Endothelial cell (in vitro differentiated cells): ENCODE measurements at regions not wholly inside any gene's neighbourhood (a gene's known extent, or its start where the extent isn't known, plus 50 kb on each side); places are given as distances from the start of the nearest gene placed in this dataset.

Experiments
- DNase-seq: peaks from one replicate; pipeline ENCODE4 v3.0.0; 2021; ENCODE audit warnings: low spot score
- H3K27ac Mint-ChIP-seq: one replicate; pipeline ENCODE4 v1.8.0; 2021; ENCODE audit warnings: mixed read lengths, inconsistent platforms; ENCODE audit not compliant: unreplicated experiment
- H3K27me3 Mint-ChIP-seq: one replicate; pipeline ENCODE4 v1.8.0; 2021; ENCODE audit warnings: mild to moderate bottlenecking, moderate library complexity, mixed read lengths, inconsistent platforms; ENCODE audit not compliant: unreplicated experiment
- H3K36me3 Mint-ChIP-seq: one replicate; pipeline ENCODE4 v1.8.0; 2021; ENCODE audit warnings: mild to moderate bottlenecking, low read depth, mixed read lengths, inconsistent platforms; ENCODE audit not compliant: unreplicated experiment
- H3K4me1 Mint-ChIP-seq: one replicate; pipeline ENCODE4 v1.8.0; 2021; ENCODE audit warnings: mild to moderate bottlenecking, mixed read lengths, inconsistent platforms; ENCODE audit not compliant: unreplicated experiment
- H3K4me3 Mint-ChIP-seq: one replicate; pipeline ENCODE4 v1.8.0; 2021; ENCODE audit warnings: mild to moderate bottlenecking, mixed read lengths, inconsistent platforms; ENCODE audit not compliant: unreplicated experiment
- H3K9me3 Mint-ChIP-seq: one replicate; pipeline ENCODE4 v1.8.0; 2021; ENCODE audit warnings: mixed read lengths, inconsistent platforms; ENCODE audit not compliant: unreplicated experiment
- TF ChIP-seq, protein P1 (sequence below): fragments of 200-600 bp; sonication (generic); IDR thresholded peaks from one replicate; pipeline ENCODE4 v1.5.0; 2021; ENCODE audit warnings: antibody characterized with exemption; ENCODE audit not compliant: unreplicated experiment

GRCh38 chr1:218872928-218873327 lies 300.8 kb upstream of the LYPLAL1 start:
- Mint-ChIP-seq H3K4me1 (peaks cover 5% of the 10 kb centered on the region), H3K4me3 (no peak overlapping the region), H3K36me3 (no peaks in the 10 kb centered on the region), H3K27ac (no peak overlapping the region), H3K27me3 (peaks cover 2% of the 10 kb centered on the region), H3K9me3 (no peaks in the 10 kb centered on the region)
- no peak for DNase-seq
- TF ChIP-seq, protein P1, sequence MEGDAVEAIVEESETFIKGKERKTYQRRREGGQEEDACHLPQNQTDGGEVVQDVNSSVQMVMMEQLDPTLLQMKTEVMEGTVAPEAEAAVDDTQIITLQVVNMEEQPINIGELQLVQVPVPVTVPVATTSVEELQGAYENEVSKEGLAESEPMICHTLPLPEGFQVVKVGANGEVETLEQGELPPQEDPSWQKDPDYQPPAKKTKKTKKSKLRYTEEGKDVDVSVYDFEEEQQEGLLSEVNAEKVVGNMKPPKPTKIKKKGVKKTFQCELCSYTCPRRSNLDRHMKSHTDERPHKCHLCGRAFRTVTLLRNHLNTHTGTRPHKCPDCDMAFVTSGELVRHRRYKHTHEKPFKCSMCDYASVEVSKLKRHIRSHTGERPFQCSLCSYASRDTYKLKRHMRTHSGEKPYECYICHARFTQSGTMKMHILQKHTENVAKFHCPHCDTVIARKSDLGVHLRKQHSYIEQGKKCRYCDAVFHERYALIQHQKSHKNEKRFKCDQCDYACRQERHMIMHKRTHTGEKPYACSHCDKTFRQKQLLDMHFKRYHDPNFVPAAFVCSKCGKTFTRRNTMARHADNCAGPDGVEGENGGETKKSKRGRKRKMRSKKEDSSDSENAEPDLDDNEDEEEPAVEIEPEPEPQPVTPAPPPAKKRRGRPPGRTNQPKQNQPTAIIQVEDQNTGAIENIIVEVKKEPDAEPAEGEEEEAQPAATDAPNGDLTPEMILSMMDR, result no peak

DNA sequence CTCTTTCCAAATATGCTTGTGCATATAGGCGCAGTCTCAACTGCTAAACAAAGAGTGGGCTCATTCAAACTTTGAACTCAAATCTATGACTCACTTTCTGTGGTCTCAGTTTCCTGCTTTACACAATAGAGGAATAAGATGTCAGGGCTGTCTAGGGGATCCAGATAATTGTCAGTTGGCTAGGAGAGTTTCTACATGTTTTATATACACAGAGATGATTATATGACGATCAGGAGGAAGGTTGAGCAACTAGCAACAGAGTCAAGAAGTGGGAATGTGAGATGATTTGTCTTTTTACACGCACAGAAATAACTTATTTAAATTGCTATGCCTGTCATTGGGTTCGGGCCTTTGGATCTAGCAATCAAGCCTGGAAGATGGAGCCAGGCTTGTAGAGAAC lies 299.4 kb upstream of the LYPLAL1 start:
- TF ChIP-seq, protein P1, result no peak
- Mint-ChIP-seq H3K36me3 (no peaks in the 10 kb centered on the region), H3K4me1 (peaks cover 5% of the 10 kb centered on the region), H3K27ac (peak overlapping the region; percentile 45), H3K4me3 (no peak overlapping the region), H3K27me3 (peaks cover 2% of the 10 kb centered on the region), H3K9me3 (no peaks in the 10 kb centered on the region)
- DNase-seq, result no peak

DNA sequence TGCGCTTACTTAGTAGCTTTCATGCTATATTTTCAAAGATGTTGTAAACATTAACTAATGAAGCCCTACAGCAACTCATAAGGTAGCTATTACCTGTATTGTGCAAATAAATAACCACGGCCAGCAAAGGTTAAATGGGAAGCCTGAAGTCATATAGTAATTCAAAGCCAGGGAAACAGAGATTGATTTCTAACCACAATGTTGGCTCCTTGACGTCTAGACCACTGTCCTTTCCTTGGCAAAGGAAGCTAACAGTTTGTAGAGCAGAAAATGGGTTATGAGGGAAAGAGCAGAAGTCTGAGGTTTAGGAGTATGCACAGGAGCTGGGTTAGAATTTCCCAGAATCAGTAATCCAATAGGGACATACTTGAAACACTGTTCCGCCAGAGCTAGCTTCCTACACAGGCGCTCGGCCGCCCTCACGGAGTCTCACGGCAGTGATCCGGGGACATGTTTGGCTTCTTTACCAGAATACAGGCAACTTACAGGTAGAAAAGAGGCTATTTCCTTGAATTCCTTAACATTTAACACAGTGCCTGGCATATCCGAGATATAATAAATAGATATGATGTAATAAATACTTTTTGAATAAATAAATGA lies 298.8 kb upstream of the LYPLAL1 start:
- H3K9me3 Mint-ChIP-seq, result no peaks in the 10 kb centered on the region
- no peak overlapping the region for H3K27ac Mint-ChIP-seq
- no peaks in the 10 kb centered on the region for H3K36me3 Mint-ChIP-seq
- H3K4me3 Mint-ChIP-seq, result no peak overlapping the region
- peaks cover 2% of the 10 kb centered on the region for H3K27me3 Mint-ChIP-seq
- TF ChIP-seq, protein P1, result no peak
- DNase-seq, result no peak
- H3K4me1 Mint-ChIP-seq, result peaks cover 5% of the 10 kb centered on the region

GRCh38 chr1:218878369-218878768 lies 295.3 kb upstream of the LYPLAL1 start:
- TF ChIP-seq, protein P1, result no peak
- Mint-ChIP-seq H3K9me3 (no peaks in the 10 kb centered on the region), H3K4me1 (peaks cover 5% of the 10 kb centered on the region), H3K27ac (no peak overlapping the region), H3K4me3 (no peak overlapping the region), H3K27me3 (peaks cover under 1% of the 10 kb centered on the region), H3K36me3 (no peaks in the 10 kb centered on the region)
- no peak for DNase-seq

DNA sequence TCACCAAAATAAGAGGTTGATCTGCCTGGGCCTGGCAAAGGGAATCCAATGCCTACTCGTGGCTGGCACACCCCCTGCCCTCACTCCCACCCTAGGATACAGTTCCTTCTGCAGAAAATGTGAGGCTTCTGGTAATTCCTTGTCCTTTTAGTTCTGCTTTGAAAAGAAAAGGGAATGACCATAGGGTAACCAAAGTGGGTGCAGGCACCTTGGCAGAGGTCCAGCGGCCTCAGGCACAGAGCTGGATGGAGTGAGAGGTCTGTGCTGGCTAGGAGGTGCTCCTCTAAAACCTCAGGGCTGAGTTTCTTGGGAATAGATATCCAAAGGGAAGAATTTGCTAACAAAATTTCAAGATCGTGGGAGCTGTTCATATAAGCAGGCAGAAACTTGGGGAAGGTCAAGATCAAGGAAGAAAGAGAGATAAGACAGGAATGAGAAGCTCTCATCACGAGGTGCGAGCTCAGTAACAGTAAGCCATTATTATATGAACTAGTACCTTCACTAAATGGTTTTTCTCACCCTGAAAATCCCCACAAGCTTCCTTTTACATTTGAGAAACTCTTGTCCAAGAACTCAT lies 293.1 kb upstream of the LYPLAL1 start:
- H3K4me3 Mint-ChIP-seq, result no peak overlapping the region

More for the DNA sequence above, 293.1 kb upstream of the LYPLAL1 start:
- no peak overlapping the region for H3K27ac Mint-ChIP-seq
- no peaks in the 10 kb centered on the region for H3K4me1 Mint-ChIP-seq
- TF ChIP-seq, protein P1, result no peak
- H3K9me3 Mint-ChIP-seq, result no peaks in the 10 kb centered on the region
- H3K36me3 Mint-ChIP-seq, result no peaks in the 10 kb centered on the region
- no peaks in the 10 kb centered on the region for H3K27me3 Mint-ChIP-seq
- no peak for DNase-seq
